Activated T-cell treated with anti-CD3 and anti-CD28 coated beads for 4 hours (primary cell): ENCODE measurements at regions not wholly inside any gene's neighbourhood (a gene's known extent, or its start where the extent isn't known, plus 50 kb on each side); places are given as distances from the start of the nearest gene placed in this dataset.

Experiments used
- DNase-seq: peaks from one replicate; pipeline ENCODE4 v3.0.0-alpha.2; 2020

DNA sequence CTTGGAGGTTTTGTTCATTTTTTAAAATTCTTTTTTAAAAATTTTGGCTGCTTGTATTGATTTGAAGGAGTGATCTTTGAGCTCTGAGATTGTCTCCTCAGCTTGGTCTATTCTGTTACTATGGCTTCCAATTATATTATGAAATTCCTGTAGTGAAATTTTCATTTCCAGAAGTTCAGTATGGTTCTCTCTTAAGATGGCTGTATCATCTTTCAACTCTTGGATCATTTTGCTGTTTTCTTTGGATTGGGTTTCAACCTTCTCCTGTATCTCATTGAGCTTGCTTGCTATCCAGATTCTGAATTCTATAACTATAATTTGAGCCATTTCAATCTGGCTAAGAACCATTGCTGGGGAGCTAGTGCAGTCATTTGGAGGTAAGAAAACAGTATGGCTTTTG, 270.8 kb upstream of the NT5C1B start:
- no peak for DNase-seq

DNA sequence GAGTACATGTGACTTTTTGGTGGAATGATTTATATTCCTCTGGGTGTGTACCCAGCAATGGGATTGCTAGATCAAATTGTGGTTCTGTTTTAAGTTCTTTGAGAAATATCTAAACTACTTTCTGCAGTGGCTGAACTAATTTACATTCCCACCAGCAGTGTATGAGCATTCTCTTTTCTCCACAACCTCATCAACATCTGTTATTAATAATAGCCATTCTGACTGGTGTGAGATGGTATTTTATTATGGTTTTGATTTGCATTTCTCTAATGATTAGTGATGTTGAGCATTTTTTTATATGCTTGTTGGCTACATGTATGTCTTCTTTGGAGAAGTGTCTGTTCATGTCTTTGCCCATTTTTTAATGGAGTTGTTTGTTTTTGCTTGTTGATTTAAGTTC, 267.4 kb upstream of the NT5C1B start:
- DNase-seq, result no peak

DNA sequence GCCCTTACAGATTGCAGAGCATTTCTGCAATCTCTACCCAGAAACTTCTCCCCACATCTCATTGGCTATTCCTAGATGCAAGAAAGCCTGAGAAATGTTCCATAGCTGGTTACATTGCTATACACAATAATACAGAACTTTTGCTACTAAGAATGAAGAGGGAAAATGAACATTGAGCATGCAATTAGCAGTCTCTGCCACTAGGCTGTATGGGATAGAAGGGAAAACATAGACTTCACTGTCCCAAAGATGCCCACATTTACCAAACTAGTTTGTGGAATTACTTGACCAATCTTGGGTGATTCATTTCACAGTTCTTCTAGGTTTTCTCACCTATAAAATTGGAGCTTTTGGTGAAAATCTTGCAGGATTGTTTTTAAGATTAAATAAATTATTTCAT, 265.7 kb upstream of the NT5C1B start:
- DNase-seq, result no peak

DNA sequence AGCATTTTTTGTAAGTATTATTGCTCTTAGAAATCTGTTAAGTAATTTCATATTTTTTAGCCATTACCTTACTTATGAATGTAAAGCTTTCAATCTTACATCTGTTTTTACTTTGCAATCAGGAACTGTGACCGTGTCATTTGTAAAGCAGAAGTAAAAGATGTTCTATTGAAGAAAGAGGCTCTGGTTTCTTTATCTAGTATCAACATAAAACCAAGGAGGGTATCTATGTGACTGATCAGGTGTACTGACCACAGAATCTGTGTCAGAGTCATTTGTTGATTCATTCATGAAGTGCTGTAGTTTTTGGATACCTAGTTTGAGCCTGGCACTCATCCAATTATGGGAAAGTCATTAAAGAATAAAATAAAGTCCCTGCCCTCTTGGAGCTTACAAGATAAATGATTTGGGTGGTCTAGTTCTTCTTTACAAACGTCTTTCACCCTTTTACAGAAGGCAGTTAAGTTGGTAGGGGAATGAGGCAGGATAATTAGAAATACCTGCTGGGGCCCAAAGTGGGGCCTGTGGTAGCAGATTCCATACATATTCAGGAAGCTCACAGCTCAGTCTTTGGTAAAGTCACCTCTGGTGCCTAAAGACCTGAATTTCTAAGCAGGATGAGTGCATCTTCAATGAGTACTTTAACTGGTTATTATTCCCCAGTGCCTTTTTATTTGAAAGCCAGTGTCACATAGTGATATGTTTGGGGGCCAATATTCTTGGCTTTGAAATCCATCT, 260.6 kb upstream of the NT5C1B start:
- DNase-seq, result no peak

DNA sequence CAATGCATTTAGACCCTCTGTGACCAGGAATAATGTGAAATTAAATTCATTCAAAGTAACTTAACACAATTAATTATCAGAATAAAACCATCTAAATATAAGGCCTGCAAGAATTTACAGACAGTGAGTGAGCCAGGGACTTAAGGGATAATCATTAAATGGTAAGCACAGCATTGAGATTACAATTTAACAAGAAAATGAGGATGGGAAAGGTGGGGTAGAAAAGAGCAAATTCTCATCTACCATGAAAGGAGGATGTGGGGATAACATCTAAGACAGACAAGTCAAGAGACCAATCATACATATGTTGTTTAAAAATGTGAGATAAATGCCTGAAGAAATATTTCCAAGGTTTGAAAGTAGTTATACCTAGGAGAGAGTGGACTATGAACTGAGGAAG, 259.3 kb upstream of the NT5C1B start:
- no peak for DNase-seq

DNA sequence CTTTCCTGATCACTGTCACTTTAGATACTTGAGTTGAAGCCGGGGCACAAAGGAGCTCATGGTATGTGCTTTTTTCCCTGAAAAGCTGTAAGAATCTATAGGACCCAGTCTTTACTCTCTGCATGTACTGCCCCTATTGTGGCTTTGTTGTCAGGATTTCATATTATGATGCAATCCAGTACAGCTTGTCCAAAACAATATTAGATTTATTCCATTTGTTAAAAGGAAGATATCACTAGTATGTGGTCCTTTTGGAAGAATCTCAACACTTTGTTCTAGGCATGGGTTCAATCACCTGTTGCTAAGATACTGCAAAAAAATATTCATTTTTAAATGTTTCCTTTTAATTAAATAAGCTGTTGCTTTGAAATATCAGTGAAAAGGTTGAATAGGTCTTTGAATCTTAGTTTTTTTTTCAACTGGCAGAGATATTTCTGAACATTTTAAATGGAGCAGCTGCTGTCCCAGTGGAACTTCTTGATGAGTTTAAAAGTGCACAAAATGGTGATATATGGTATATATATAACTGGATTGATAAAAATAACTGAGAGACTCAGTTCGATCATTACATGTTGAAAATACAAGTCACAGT, 256.6 kb upstream of the NT5C1B start:
- DNase-seq, result no peak

DNA sequence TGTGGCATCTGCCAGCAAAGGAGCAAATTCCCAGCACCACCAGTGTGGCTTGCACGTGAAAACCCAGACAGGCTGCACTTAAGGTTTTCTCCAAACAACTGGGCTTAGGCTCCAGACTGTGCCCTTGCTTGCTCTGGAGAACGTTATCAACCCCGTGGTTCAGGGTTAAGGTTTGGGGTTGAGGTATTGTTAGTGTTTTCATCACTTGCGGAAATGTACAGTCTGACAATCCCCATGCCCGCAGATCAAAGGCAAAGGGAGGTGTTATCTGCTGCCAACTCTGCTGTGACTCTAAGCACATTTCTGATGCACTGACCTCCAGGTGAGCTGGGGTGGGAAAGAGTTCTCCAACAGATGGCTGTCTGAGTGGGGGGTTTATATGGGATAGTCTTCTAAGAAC, 253.5 kb upstream of the NT5C1B start:
- no peak for DNase-seq

DNA sequence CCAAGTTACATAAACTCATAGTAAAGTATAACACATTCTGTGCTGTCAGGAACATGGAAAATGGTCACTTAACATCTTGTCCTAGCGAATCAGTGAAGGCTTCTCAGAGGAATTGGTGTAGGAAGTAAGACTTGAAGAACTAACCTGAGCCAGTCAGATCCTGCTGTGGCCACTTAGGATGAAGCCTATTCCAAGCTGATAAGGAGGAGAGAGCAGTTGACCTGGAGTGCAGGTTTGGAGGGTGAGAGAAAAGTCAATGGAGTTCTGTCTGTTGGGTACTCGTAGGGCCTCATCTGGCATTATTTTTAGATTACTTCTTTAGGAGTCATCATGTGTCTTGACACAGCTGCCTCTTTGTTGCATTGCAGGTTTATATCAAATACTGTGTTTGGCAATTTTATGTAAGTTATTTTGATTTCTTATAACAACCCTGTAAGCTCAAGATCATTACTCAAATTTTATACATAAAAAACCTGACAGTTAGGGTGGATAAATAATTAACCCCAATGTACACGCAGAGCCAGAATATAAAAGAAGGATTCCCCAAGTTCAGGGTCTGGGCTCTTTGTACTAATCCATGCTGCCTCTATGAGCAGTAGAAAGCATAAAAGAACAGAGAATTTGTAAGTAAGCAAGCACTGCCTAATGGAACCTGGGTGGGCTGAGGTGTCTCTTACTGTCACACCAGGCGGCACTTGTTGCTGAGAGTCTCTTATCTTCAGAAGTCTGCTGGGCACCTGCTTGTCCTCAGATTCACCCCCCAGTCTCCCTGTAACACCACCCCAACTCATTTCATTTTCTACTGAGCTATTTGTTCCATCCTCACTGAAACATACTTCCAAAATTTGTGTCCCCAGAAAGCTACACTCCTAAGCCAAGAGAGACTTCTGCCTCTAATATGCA, 252.1 kb upstream of the NT5C1B start:
- DNase-seq, result no peak

DNA sequence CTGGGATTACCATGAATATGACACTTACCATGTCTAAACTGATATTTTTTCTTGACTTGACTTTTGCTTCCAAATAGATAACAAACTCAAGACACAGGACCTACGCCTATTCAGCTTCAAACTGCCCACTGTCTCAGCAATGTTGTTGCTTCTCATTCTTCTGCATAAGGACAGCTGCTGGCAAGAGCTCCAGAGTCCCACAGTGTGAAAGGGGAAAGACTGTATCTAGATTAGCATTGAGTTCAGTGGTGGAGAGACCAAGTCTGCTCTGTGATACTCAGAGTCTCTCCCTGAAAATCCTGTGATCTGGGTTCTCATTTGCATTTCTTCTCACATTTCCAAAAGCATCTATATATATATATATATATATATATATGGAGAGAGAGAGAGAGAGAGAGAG, 247.9 kb upstream of the NT5C1B start:
- DNase-seq, result no peak

DNA sequence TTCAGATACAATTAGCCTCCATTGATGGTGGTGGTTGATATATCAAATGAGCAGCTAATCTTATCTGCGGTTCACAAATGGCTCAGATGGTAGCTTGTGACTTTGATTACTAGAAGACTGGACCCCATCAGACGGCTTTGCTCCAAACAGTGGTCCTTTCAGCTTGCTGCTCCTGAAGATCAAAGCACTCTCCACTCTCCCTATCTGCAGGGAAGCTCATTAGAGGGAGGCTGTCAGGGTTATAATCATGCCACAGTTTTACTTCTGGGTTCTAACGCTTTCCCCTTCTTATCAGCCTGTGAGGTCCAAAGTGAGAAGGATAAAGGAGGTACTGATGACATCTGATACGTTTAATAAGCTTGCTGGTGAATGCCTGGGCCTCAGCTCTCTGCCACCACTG, 247.1 kb upstream of the NT5C1B start:
- DNase-seq, result no peak

DNA sequence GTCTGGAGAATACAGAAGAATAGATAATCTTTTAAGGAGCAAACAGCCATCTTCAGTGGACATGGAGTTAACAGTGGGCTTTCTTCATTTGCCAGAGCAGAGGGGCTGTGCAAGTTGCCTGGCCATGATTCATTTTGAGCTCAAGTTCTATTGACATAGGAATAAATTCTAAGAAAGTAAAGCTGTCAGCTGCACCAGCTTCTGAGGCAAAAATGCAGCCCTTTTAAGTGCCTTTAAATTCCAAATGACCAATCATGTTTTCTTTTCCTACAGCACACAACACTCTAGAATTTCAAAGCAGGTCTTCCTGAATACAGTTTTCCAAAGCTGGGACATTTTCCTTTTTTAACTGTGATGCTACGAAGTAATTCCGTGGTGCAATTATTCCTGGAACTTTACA, 246.4 kb upstream of the NT5C1B start:
- DNase-seq, result no peak

DNA sequence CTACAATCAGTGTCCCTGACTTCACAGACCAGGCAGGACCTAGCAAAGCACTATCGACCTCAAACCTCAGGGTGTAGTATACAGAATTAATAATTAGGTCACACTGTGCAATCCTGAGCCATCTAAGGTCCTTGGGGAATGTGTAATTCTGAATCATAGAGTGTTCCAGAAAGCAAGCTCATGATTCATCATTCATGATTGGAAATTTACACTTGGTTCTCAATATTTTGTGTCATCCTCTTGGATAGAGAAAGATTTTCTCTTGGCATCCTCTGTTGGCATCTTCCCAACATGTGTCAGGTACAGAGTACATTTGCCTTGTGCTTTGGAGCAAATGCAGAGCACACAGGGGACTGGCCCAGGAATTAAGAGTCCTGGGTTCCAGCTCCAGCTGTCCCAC, 245.0 kb upstream of the NT5C1B start:
- DNase-seq, result no peak

DNA sequence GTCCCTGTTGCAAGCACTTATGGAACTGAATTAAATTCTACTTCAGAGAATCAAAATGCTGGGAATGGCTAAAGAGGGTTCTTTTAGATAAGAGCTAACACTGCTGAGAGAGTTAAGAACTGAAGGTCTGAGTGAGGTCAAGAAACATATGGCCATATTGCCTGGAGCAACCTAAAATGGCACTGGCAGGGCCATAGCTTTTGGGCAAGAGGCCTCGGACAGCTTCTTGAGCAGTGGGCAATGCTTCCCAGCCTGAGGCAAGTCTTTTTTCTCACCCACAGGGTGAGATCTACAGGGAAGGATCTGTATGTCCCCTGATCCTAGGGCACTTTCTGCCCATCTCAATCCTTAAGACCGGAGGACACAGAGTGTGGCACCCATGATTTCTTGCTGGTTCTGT, 244.6 kb upstream of the NT5C1B start:
- DNase-seq, result no peak

DNA sequence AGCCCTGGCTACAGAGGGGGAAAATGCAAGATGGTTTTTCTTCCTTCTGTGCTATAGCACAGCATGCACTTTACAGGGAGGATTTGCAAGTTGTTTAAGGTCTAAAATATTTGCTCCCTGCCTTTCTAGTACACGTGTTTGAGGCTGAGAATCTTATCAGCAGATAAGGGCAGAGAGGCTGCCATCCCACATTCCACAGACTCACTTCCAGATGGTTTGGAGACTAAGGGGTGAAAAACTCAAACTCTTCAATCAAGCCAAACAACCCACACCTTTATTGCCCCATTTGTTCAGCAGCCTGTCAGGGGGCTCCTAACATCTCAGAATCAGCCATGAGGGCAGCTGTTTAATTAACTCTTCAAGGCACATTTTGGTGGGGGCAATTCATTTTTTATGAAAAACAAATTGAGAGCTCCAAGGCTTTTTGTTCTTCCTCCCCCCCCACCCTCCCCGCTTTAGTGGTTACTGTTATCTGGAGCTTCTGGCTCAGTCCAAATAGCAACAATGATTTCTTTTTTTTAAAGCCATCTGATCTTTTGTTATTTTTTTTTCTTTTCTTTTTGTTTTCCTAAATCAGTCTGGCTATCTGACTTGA, 242.6 kb upstream of the NT5C1B start:
- DNase-seq, result no peak

DNA sequence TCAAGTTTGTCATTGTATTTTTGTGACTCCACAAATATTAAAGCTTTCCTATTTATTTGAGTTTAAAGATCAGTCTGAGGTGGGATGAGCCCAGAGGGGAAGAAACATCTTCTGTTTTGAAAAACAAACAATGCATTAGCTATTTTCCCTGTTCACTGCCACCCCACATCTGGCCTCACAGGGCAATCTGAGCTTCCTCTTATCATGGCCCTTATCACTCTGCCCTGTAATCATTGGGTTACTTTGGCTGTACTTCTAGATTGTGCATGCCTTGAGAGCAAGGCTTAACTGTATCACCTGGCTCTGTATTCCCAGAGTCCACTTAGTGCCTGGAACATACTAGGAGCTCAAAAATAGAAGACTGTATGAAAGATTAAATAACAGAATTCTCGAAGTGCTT, 241.6 kb upstream of the NT5C1B start:
- no peak for DNase-seq

DNA sequence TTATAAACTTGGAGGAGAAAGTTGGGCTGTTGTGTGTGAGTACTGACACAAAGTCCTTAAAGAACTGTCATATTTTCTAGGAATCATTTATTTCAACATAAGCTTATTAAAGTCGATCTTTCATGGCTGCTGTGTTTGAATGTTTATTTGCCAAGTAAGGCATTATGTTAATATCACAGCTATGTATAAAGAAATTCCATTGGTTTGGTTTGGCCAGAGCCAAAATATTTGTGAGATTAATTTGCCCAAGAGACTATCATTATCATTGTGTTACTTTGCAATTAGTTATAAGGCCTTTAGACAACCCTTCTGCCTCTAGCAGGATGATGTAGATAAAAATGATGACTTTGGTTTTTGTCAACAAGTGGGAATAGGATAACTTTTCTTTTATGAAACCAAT, 240.6 kb upstream of the NT5C1B start:
- no peak for DNase-seq

DNA sequence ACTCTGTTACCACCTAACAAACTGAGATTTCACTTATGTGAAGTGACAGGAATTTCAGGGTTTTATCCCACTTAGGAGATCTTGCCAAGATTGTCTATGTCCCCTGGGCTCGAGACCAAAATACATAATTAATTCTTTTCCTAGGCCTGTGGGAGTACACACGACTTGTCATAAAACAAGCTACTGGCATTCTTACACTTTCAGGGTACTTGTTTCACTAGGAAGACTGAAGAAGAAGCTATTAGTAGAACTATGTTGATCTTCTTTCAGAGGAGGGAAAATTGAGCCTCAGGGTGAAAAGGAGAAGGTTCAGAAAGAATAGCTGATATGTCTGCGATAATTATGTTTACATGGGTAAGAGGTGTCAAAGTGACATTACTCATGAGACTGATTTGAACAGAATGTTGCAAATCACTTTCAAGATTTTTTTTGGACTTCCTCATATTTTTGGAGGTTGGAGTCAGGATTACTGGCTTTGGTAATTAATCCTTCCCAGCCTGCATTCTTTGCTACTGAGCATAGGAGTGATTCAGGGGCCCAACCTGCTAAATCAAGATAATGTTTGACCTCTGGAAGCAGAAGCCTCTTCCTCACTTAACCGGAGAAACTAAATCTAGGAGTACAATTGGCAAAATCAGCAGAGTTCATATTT, 240.0 kb upstream of the NT5C1B start:
- no peak for DNase-seq

DNA sequence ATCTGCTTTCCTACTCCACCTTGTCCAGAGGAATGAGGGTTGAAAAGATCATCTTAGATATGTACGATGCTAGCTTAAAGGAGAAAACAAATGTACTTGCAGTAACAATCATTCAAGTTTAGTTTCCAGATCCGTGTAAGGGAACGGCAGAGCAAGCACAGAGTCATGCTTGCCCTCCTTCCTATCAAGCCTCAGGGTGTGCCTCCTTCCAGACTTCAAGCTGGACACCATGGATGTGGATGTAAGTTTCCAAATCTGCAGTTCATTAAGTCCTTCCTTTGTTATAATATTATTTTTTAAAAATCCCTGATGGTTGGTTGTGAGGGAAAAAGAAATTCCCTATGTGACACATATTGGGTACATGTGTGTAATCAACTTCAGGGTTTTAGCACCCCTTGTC, 238.9 kb upstream of the NT5C1B start:
- no peak for DNase-seq

DNA sequence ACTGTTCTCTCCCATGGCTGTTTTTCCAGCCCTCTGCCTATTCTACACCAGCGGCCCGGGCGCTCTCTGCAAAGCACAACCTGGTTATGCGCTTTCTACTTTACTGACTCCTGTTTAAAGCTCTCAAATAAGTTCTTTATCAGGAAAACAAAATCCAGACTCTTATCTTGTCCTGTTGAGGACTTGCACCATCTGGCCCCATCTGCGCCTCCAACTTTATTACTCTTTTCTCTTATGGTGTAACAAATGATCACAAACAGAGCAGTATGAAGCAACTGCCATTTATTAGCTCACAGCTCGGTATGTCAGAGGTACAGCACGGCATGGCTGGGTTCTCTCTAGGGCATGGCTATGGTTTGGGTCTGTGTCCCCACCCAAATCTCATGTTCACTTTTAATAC, 236.5 kb upstream of the NT5C1B start:
- DNase-seq, result no peak

DNA sequence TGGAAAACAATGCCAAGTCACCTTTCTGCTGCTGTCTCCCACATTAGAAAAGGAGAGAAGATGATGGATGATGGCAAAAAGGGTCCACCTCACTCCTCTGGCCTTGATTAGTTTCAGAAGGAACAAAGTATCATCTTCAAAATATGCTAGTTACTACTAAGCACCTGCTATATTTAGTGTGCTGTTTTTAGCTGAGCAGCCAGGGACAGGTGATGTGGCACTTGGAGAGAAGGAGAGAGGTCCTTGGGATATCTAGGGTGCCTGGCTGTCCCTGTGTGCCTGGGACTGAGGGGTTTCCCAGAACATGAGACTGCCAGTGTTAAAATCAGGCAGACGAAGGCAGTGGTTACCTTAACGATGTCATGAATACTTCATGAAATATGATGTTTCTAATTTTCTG, 235.5 kb upstream of the NT5C1B start:
- no peak for DNase-seq

DNA sequence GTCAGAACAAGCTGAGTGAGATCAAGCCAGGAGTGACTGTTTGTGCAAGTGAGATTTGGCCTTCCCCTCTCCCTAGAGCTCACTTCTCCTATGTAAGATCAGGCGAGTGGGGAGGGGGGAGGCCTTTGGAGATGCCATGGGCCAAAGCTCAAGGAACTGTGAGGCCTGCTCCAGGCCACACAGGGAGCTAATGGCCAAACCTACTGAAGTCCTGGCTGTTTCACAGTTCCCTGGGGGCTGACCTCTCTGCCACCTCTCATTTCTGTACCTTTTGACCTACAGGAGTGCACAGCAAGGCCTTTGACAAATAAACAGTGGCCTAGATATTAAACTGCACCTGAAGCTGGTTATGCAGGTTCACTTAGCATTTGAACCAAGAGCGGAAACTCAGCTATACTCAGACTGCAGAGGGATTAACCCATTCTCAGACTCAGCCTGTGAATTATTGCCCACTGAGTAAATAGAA, 235.0 kb upstream of the NT5C1B start:
- no peak for DNase-seq

DNA sequence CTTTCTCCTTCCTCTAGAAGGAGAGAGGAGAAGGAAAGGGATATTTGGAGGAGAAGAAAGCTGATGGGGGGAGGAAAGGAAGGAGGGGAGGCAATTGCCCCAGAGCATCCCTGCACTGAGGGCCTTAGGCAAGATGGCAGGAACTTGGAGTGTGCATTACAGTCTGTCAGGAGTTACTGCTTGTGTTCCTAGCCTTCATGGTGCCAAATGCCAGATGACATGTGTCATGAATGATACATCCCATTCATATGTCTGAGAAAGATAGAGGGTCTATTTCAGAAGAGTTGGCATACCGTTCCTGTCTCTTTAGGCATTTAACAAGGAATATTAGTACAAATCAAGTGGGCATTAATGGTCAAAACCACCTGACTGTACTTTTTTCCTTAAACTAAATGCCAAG, 232.1 kb upstream of the NT5C1B start:
- no peak for DNase-seq

DNA sequence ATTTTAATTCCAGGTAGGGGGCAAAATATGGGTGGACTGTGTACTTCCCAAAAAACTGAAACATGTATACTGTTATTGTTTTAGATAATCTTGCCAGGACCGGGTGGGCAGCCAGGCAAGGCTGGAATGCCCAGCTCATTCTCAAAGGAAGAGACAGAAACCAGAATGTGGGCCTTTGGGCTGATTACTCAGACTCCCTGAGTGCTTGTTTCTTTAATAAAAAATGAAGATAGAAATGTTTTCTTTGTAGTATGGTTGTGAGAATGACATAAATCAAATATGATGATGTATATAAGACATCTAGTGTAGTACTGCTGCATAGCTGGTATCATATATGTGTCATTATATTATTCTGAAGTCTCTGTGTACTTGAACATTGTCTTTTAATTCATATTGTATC, 231.6 kb upstream of the NT5C1B start:
- DNase-seq, result no peak
